Body of pancreas (tissue), 4 donors: ENCODE measurements at regions not wholly inside any gene's neighbourhood (a gene's known extent, or its start where the extent isn't known, plus 50 kb on each side); places are given as distances from the start of the nearest gene placed in this dataset.

Experiments
- ATAC-seq: fragments of 150-250 bp; one replicate; pipeline ENCODE4 v1.9.1; 2016
- DNase-seq, 4 donors: peaks; one replicate each; pipeline ENCODE4 v3.0.0-alpha.2; 2019
- H3K27ac ChIP-seq, 4 donors: fragments of 200-600 bp; sonication (generic); 1 replicate in 3 of 4; 2 replicates in 1 of 4; pipeline versions ENCODE4 v1.5.1 to v1.6.1; 2016 to 2019; ENCODE audit warnings: mild to moderate bottlenecking in 1 of 4, mixed read lengths in 1 of 4, moderate library complexity in 1 of 4
- H3K27me3 ChIP-seq, 2 donors: fragments of 200-600 bp; sonication (generic); one replicate each; pipeline ENCODE4 v1.6.0; 2016; ENCODE audit warnings: mild to moderate bottlenecking in 1 of 2
- H3K36me3 ChIP-seq, 2 donors: fragments of 200-600 bp; sonication (generic); replicated peaks in 1 of 2; 2 replicates each; pipeline ENCODE4 v1.5.1; 2016; ENCODE audit warnings: low read depth in 2 of 2; ENCODE audit not compliant: insufficient read depth in 1 of 2
- H3K4me1 ChIP-seq: fragments of 200-600 bp; sonication (generic); one replicate; pipeline ENCODE4 v1.6.0; 2016
- H3K4me3 ChIP-seq, 2 donors: fragments of 200-600 bp; sonication (generic); 1 replicate in 1 of 2; 2 replicates in 1 of 2; pipeline ENCODE4 v1.5.1; 2016 to 2019
- H3K9me3 ChIP-seq, 3 donors: fragments of 200-600 bp; sonication (generic); 1 replicate in 2 of 3; 2 replicates in 1 of 3; pipeline ENCODE4 v1.5.1; 2016
- CTCF ChIP-seq, 7 experiments: fragments of 450-650 bp in 4 of 7; fragments of 200-600 bp in 3 of 7; sonication (generic) in 3 of 7; IDR thresholded peaks; one replicate each; pipeline ENCODE4 v1.5.1; 2016 to 2019; ENCODE audit warnings: antibody characterized with exemption in 7 of 7
- POLR2A ChIP-seq, 3 donors: fragments of 450-650 bp; IDR thresholded peaks; one replicate each; pipeline ENCODE4 v1.6.1; 2016; ENCODE audit warnings: antibody characterized with exemption in 3 of 3, mild to moderate bottlenecking in 2 of 3
- WGBS, 2 donors: methylation state at CpG; one replicate each; pipeline ENCODE4 v1.1.5; 2017; 5-methylcytosine and 5-hydroxymethylcytosine counted together
- intact Hi-C: fragments of 100-400 bp; cut with DNase I; formaldehyde crosslinking; loops from one replicate; pipeline ENCODE4 v1.15.1; 2023

- Histone ChIP-seq H3K4me1 (peaks cover 11% of the 10 kb centered on the region), H3K4me3 (no peak overlapping the region), H3K9me3 (no peaks in the 10 kb centered on the region), H3K27me3 (no peaks in the 10 kb centered on the region), H3K36me3 (no peaks in the 10 kb centered on the region), H3K27ac (no peak overlapping the region)
- 78 to 80% methylated on average over 4 of the region's 4 CpGs for WGBS, 2 donors
- no peak for TF ChIP-seq CTCF (IDR thresholded peaks at IDR 0.05)
- no peak for TF ChIP-seq POLR2A (IDR thresholded peaks at IDR 0.05)
- no peak for DNase-seq
- no peak for ATAC-seq
- intact Hi-C loops, result no loop called here
Measured at GRCh38 chr10:33709008-33709753, 374.7 kb upstream of the NRP1 start.

- ATAC-seq (no peak), DNase-seq (no peak)
- intact Hi-C loops, result no loop called here
- 89 to 92% methylated on average over 5 of the region's 5 CpGs for WGBS, 2 donors
- no peaks in the 10 kb centered on the region for H3K36me3 ChIP-seq
- TF ChIP-seq POLR2A (IDR thresholded peaks at IDR 0.05) (no peak), CTCF (IDR thresholded peaks at IDR 0.05) (no peak)
- no peaks in the 10 kb centered on the region for H3K9me3 ChIP-seq
- no peak overlapping the region for H3K4me3 ChIP-seq
- no peak overlapping the region for H3K27ac ChIP-seq
- no peaks in the 10 kb centered on the region for H3K27me3 ChIP-seq
- H3K4me1 ChIP-seq, result peaks cover 17% of the 10 kb centered on the region
Measured at GRCh38 chr10:33708561-33708960, 374.1 kb upstream of the NRP1 start.

GRCh38 chr10:33706746-33707145 is 372.3 kb upstream of the NRP1 start:
- intact Hi-C loops, result no loop called here
- WGBS, 2 donors, result 58 to 63% methylated on average over 1 of the region's 1 CpG
- H3K27me3 ChIP-seq, result no peaks in the 10 kb centered on the region
- peaks cover 19% of the 10 kb centered on the region for H3K4me1 ChIP-seq
- no peak overlapping the region for H3K27ac ChIP-seq
- ATAC-seq, result no peak
- H3K4me3 ChIP-seq, result no peak overlapping the region
- TF ChIP-seq POLR2A (IDR thresholded peaks at IDR 0.05), result no peak
- no peak for TF ChIP-seq CTCF (IDR thresholded peaks at IDR 0.05)
- H3K9me3 ChIP-seq, result no peaks in the 10 kb centered on the region
- DNase-seq, result no peak
- H3K36me3 ChIP-seq, result no peaks in the 10 kb centered on the region

GRCh38 chr10:33706191-33706590 is 371.7 kb upstream of the NRP1 start:
- DNase-seq, result peak in 1 of 4 donors; percentile 24
- Histone ChIP-seq H3K4me3 (no peak overlapping the region), H3K9me3 (no peaks in the 10 kb centered on the region), H3K27ac (no peak overlapping the region), H3K36me3 (no peaks in the 10 kb centered on the region), H3K27me3 (no peaks in the 10 kb centered on the region), H3K4me1 (peaks cover 19% of the 10 kb centered on the region)
- no peak for ATAC-seq
- no peak for TF ChIP-seq POLR2A (IDR thresholded peaks at IDR 0.05)
- TF ChIP-seq CTCF (IDR thresholded peaks at IDR 0.05), result no peak
- intact Hi-C loops, result no loop called here
- 83 to 85% methylated on average over 3 of the region's 3 CpGs for WGBS, 2 donors
